ENCODE measurements at regions not wholly inside any gene's neighbourhood (a gene's known extent, or its start where the extent isn't known, plus 50 kb on each side); places are given as distances from the start of the nearest gene placed in this dataset.

- no peak for TF ChIP-seq CTCF (IDR thresholded peaks at IDR 0.05)
- no peak for TF ChIP-seq POLR2AphosphoS5 (IDR thresholded peaks at IDR 0.05)
- TF ChIP-seq EP300 (IDR thresholded peaks at IDR 0.05): no peak
- no peak for TF ChIP-seq POLR2A (IDR thresholded peaks at IDR 0.05)
Observed at GRCh38 chr4:19030048-19030447, 1008.5 kb upstream of the LCORL start.
